Prostate gland (tissue), 2 donors: ENCODE measurements at regions not wholly inside any gene's neighbourhood (a gene's known extent, or its start where the extent isn't known, plus 50 kb on each side); places are given as distances from the start of the nearest gene placed in this dataset.

Source experiments
- CTCF ChIP-seq, 4 experiments: fragments of 200-600 bp in 2 of 4; fragments of 450-650 bp in 2 of 4; sonication (generic) in 2 of 4; IDR thresholded peaks; 1 replicate in 3 of 4; 2 replicates in 1 of 4; pipeline ENCODE4 v1.5.1; 2016 to 2019; ENCODE audit warnings: antibody characterized with exemption in 4 of 4, mild to moderate bottlenecking in 2 of 4, moderate library complexity in 2 of 4
- POLR2A ChIP-seq: fragments of 450-650 bp; IDR thresholded peaks from one replicate; pipeline ENCODE4 v1.6.1; 2016; ENCODE audit warnings: antibody characterized with exemption, mild to moderate bottlenecking

- TF ChIP-seq CTCF (IDR thresholded peaks at IDR 0.05) (no peak), POLR2A (no peak)
Measured at GRCh38 chr4:110248831-110249253, 50.4 kb upstream of the ELOVL6 start.
